SK-N-SH (cell line): ENCODE measurements at regions not wholly inside any gene's neighbourhood (a gene's known extent, or its start where the extent isn't known, plus 50 kb on each side); places are given as distances from the start of the nearest gene placed in this dataset.

Experiments
- CTCF ChIA-PET: fragments of 300-600, 350-600 bp; formaldehyde crosslinking; extraction: SDS; loops from one replicate; lab custom pipeline; 2021; lab: Yijun Ruan, JAX
- POLR2A ChIA-PET: fragments of 350-600 bp; sonication (Branson Sonifier 250); formaldehyde crosslinking; extraction: SDS; loops from one replicate; lab custom pipeline; 2020; ENCODE audit warnings: antibody characterized with exemption, inconsistent platforms; lab: Yijun Ruan, JAX
- DNase-seq: peaks from one replicate; pipeline ENCODE4 v3.0.0; 2012
- H2AFZ ChIP-seq: fragments of 200-600 bp; sonication (generic); 2 replicates; pipeline ENCODE4 v1.8.1; 2016; ENCODE audit warnings: antibody characterized with exemption, mild to moderate bottlenecking, low read depth
- H3F3A ChIP-seq: fragments of 200-600 bp; sonication (generic); replicated peaks from 2 replicates; pipeline ENCODE3; 2016; ENCODE audit warnings: antibody characterized with exemption, mild to moderate bottlenecking; ENCODE audit not compliant: insufficient read depth
- H3K27ac ChIP-seq, 2 experiments: fragments of 200-500 bp in 1 of 2; fragments of 200-600 bp in 1 of 2; sonication (Bioruptor generic) in 1 of 2; sonication (generic), shearing (Covaris generic) in 1 of 2; 2 replicates each; pipeline versions ENCODE4 v1.5.1 to v1.6.1; 2014 to 2016; ENCODE audit warnings: low read depth in 2 of 2, inconsistent platforms in 1 of 2, low read length in 1 of 2, mild to moderate bottlenecking in 1 of 2, mixed read lengths in 1 of 2
- H3K27me3 ChIP-seq: fragments of 200-600 bp; sonication (generic), shearing (Covaris generic); 2 replicates; pipeline ENCODE4 v1.6.1; 2016; ENCODE audit warnings: mixed run types; ENCODE audit not compliant: insufficient read depth
- H3K36me3 ChIP-seq, 2 experiments: fragments of 200-500 bp in 1 of 2; fragments of 200-600 bp in 1 of 2; sonication (Bioruptor generic) in 1 of 2; sonication (generic) in 1 of 2; replicated peaks in 1 of 2; 2 replicates each; pipeline versions ENCODE3 to v1.5.1; 2014 to 2016; ENCODE audit warnings: low read length in 1 of 2, mild to moderate bottlenecking in 1 of 2; ENCODE audit not compliant: insufficient read depth in 2 of 2, control insufficient read depth in 1 of 2
- H3K4me1 ChIP-seq, 2 experiments: fragments of 200-500 bp in 1 of 2; fragments of 200-600 bp in 1 of 2; sonication (Bioruptor generic) in 1 of 2; sonication (generic), shearing (Covaris generic) in 1 of 2; 2 replicates each; pipeline versions ENCODE4 v1.5.1 to v1.6.1; 2014 to 2016; ENCODE audit warnings: low read depth in 1 of 2, low read length in 1 of 2, mixed run types in 1 of 2; ENCODE audit not compliant: insufficient read depth in 2 of 2, control insufficient read depth in 1 of 2
- H3K4me2 ChIP-seq: fragments of 200-600 bp; sonication (generic), shearing (Covaris generic); 2 replicates; pipeline ENCODE4 v1.6.1; 2017; ENCODE audit warnings: mixed run types
- H3K4me3 ChIP-seq, 2 experiments: fragments of 200-500 bp in 1 of 2; fragments of 200-600 bp in 1 of 2; sonication (Bioruptor generic) in 1 of 2; sonication (generic), shearing (Covaris generic) in 1 of 2; 2 replicates each; pipeline versions ENCODE4 v1.5.1 to v1.8.1; 2014 to 2016; ENCODE audit warnings: low read depth in 2 of 2, inconsistent platforms in 1 of 2, low read length in 1 of 2, mild to moderate bottlenecking in 1 of 2, mixed read lengths in 1 of 2, moderate library complexity in 1 of 2
- H3K79me2 ChIP-seq: fragments of 200-600 bp; sonication (generic); 2 replicates; pipeline ENCODE4 v1.8.1; 2017; ENCODE audit warnings: mild to moderate bottlenecking; ENCODE audit not compliant: insufficient read depth
- H3K9ac ChIP-seq: fragments of 200-600 bp; sonication (generic); 2 replicates; pipeline ENCODE4 v1.6.1; 2017; ENCODE audit warnings: mixed run types
- H3K9me2 ChIP-seq: fragments of 200-600 bp; sonication (generic); 2 replicates; pipeline ENCODE4 v1.6.1; 2017; ENCODE audit warnings: mixed run types
- H3K9me3 ChIP-seq: fragments of 200-600 bp; sonication (generic); 2 replicates; pipeline ENCODE4 v1.6.1; 2017; ENCODE audit warnings: mixed run types, mild to moderate bottlenecking, moderate library complexity
- H4K20me1 ChIP-seq: fragments of 200-600 bp; sonication (generic); 2 replicates; pipeline ENCODE4 v1.6.1; 2017; ENCODE audit warnings: mild to moderate bottlenecking, mixed run types; ENCODE audit not compliant: insufficient read depth
- CTCF ChIP-seq: fragments of 200-600 bp; sonication (generic); IDR thresholded peaks from 2 replicates; pipeline ENCODE4 v1.6.1; 2017; ENCODE audit warnings: antibody characterized with exemption, mild to moderate bottlenecking, moderate library complexity
- EZH2phosphoT487 ChIP-seq: fragments of 200-600 bp; sonication (generic); IDR thresholded peaks from 2 replicates; pipeline ENCODE4 v1.6.1; 2017; ENCODE audit warnings: low read depth, mixed run types, mild to moderate bottlenecking, antibody characterized with exemption, moderate library complexity, borderline replicate concordance
- FOSL2 ChIP-seq: IDR thresholded peaks from 2 replicates; pipeline ENCODE4 v1.4.0; 2012; ENCODE audit warnings: low read depth, mild to moderate bottlenecking, moderate library complexity, borderline replicate concordance
- FOXJ3 ChIP-seq: sonication (generic); formaldehyde crosslinking; IDR thresholded peaks from 2 replicates; pipeline ENCODE4 v1.5.1; 2020; ENCODE audit warnings: mild to moderate bottlenecking, missing genetic modification reagents
- FOXM1 ChIP-seq: IDR thresholded peaks from 2 replicates; pipeline ENCODE4 v1.4.0; 2012; ENCODE audit warnings: low read depth, mild to moderate bottlenecking
- GABPA ChIP-seq: IDR thresholded peaks from 2 replicates; pipeline ENCODE4 v1.4.0; 2012; ENCODE audit warnings: low read depth, mild to moderate bottlenecking
- MXI1 ChIP-seq: IDR thresholded peaks from 2 replicates; pipeline ENCODE4 v1.6.1; 2012; ENCODE audit warnings: mild to moderate bottlenecking, low read depth, low read length, improper control_type of control experiment
- NFIC ChIP-seq: IDR thresholded peaks from 2 replicates; pipeline ENCODE4 v1.4.0; 2012; ENCODE audit warnings: borderline replicate concordance
- RAD21 ChIP-seq: IDR thresholded peaks from 2 replicates; pipeline ENCODE4 v1.6.1; 2012; ENCODE audit warnings: mild to moderate bottlenecking, low read length
- REST ChIP-seq: IDR thresholded peaks from 2 replicates; pipeline ENCODE4 v1.6.1; 2012; ENCODE audit warnings: mild to moderate bottlenecking, low read depth, low read length, moderate library complexity
- RFX5 ChIP-seq: IDR thresholded peaks from 2 replicates; pipeline ENCODE4 v1.6.1; 2012; ENCODE audit warnings: mild to moderate bottlenecking, improper control_type of control experiment, low read length
- RXRA ChIP-seq: IDR thresholded peaks from 2 replicates; pipeline ENCODE4 v1.4.0; 2012; ENCODE audit warnings: low read depth, mild to moderate bottlenecking, borderline replicate concordance
- SIN3A ChIP-seq: IDR thresholded peaks from 2 replicates; pipeline ENCODE4 v1.6.1; 2012; ENCODE audit warnings: low read depth, mild to moderate bottlenecking, low read length, moderate library complexity, borderline replicate concordance
- SMC3 ChIP-seq: IDR thresholded peaks from 2 replicates; pipeline ENCODE4 v1.6.1; 2012; ENCODE audit warnings: low read depth, low read length, improper control_type of control experiment
- TEAD4 ChIP-seq: IDR thresholded peaks from 2 replicates; pipeline ENCODE4 v1.4.0; 2012; ENCODE audit warnings: mild to moderate bottlenecking, borderline replicate concordance; ENCODE audit not compliant: insufficient read depth
- ZBTB33 ChIP-seq: IDR thresholded peaks from 2 replicates; pipeline ENCODE4 v1.4.0; 2012; ENCODE audit warnings: low read depth, borderline replicate concordance
- WGBS: methylation state at CpG from one replicate; pipeline ENCODE4 v1.1.6; 2017; ENCODE audit warnings: low lambda C conversion rate; 5-methylcytosine and 5-hydroxymethylcytosine counted together
- TF ChIP-seq, protein P1 (sequence below): fragments of 150-350 bp; IDR thresholded peaks from 2 replicates; pipeline ENCODE4 v1.6.1; 2017; ENCODE audit warnings: antibody characterized with exemption, low read length, low read depth, borderline replicate concordance
- TF ChIP-seq, protein P2 (sequence below): IDR thresholded peaks from 2 replicates; pipeline ENCODE4; 2012

DNA sequence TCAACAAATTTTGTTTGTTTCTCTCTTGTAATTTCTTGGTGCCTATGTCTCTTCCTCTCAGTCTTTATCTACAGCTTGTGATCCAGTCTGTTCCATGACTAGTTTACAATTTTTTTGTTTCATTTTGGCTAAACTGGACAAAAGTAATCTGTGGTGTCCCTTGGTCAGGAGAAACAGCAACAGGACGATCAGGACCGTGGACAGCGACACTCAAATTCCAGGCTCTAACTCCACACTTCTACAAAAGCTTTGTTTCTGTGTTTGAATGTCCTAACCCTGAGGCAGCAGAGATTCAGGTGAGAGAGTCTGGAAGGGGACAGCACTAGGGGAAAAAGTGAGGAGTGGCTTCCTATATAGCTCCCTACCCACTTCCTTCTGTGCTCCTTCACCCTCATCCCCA, 593.3 kb upstream of the FANCL start:
- POLR2A ChIA-PET: no interaction called here
- no peak overlapping the region for H3K4me3 ChIP-seq
- H3K79me2 ChIP-seq: no peaks in the 10 kb centered on the region
- CTCF ChIA-PET: no interaction called here
- H3K36me3 ChIP-seq: no peaks in the 10 kb centered on the region
- TF ChIP-seq RXRA: no peak
- peak; percentile 95 for TF ChIP-seq REST
- TF ChIP-seq NFIC: no peak
- no peak for TF ChIP-seq ZBTB33
- TF ChIP-seq, all 33 proteins: peak for 1
- no peak overlapping the region for H3K9ac ChIP-seq
- no peaks in the 10 kb centered on the region for H3K27me3 ChIP-seq
- H4K20me1 ChIP-seq: no peaks in the 10 kb centered on the region
- 53% methylated on average over 3 of the region's 3 CpGs for WGBS
- DNase-seq: no peak
- H3K9me3 ChIP-seq: no peaks in the 10 kb centered on the region
- H3K4me1 ChIP-seq: no peaks in the 10 kb centered on the region
- no peaks in the 10 kb centered on the region for H3K9me2 ChIP-seq
- H2AFZ ChIP-seq: no peak overlapping the region
- no peak overlapping the region for H3K27ac ChIP-seq
- no peak overlapping the region for H3K4me2 ChIP-seq
- no peaks in the 10 kb centered on the region for H3F3A ChIP-seq

- ChIA-PET CTCF (interaction anchor here (1.0 to 1.2 kb wide), 2 partner anchors 12 to 14 kb away, joined by 3 to 4 read pairs; no protein-coding TSS in a partner anchor), POLR2A (no interaction called here)
- Histone ChIP-seq H3K4me2 (no peak overlapping the region), H3K4me1 (no peaks in the 10 kb centered on the region), H3K27me3 (no peaks in the 10 kb centered on the region), H3K9me3 (no peaks in the 10 kb centered on the region), H3K27ac (no peak overlapping the region), H3F3A (no peaks in the 10 kb centered on the region), H3K9me2 (no peaks in the 10 kb centered on the region), H4K20me1 (no peaks in the 10 kb centered on the region), H3K79me2 (no peaks in the 10 kb centered on the region), H3K9ac (no peak overlapping the region), H3K36me3 (no peaks in the 10 kb centered on the region), H2AFZ (no peak overlapping the region), H3K4me3 (no peak overlapping the region)
- DNase-seq: no peak
- WGBS: 40% methylated on average over 2 of the region's 2 CpGs
- TF ChIP-seq EZH2phosphoT487: no peak
- TF ChIP-seq, protein P1, sequence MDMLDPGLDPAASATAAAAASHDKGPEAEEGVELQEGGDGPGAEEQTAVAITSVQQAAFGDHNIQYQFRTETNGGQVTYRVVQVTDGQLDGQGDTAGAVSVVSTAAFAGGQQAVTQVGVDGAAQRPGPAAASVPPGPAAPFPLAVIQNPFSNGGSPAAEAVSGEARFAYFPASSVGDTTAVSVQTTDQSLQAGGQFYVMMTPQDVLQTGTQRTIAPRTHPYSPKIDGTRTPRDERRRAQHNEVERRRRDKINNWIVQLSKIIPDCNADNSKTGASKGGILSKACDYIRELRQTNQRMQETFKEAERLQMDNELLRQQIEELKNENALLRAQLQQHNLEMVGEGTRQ: no peak
- TF ChIP-seq GABPA: no peak
- TF ChIP-seq TEAD4: no peak
- no peak for TF ChIP-seq RAD21
- TF ChIP-seq RFX5: no peak
- no peak for TF ChIP-seq CTCF
- TF ChIP-seq, protein P2, sequence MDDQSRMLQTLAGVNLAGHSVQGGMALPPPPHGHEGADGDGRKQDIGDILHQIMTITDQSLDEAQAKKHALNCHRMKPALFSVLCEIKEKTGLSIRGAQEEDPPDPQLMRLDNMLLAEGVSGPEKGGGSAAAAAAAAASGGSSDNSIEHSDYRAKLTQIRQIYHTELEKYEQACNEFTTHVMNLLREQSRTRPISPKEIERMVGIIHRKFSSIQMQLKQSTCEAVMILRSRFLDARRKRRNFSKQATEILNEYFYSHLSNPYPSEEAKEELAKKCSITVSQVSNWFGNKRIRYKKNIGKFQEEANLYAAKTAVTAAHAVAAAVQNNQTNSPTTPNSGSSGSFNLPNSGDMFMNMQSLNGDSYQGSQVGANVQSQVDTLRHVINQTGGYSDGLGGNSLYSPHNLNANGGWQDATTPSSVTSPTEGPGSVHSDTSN: no peak
- no peak for TF ChIP-seq FOXJ3 (CRISPR knock-in tag)
- TF ChIP-seq FOXM1: no peak
- no peak for TF ChIP-seq FOSL2
- TF ChIP-seq SIN3A: no peak
- no peak for TF ChIP-seq SMC3
- no peak for TF ChIP-seq MXI1
These were observed 585.7 kb upstream of the FANCL start for GRCh38 chr2:58826795-58827194.
